Caco-2 (cell line): ENCODE measurements at regions not wholly inside any gene's neighbourhood (a gene's known extent, or its start where the extent isn't known, plus 50 kb on each side); places are given as distances from the start of the nearest gene placed in this dataset.

Source experiments
- BruUV-seq: library from RNA; stranded (reverse); fragments of 400-500 nt; replicated peaks from 2 replicates; lab custom pipeline; 2021; lab: Mats Ljungman, UMichigan
- CTCF ChIA-PET: fragments of 300-600 bp; sonication (Branson Sonifier 250); formaldehyde crosslinking; loops from one replicate; lab custom pipeline; 2022; ENCODE audit warnings: antibody characterized with exemption; lab: Charles Lee
- POLR2A ChIA-PET: fragments of 300-600 bp; sonication (Branson Sonifier 250); formaldehyde crosslinking; loops from one replicate; lab custom pipeline; 2022; ENCODE audit warnings: antibody characterized with exemption; lab: Charles Lee
- DNase-seq, 2 experiments: peaks; one replicate each; pipeline versions ENCODE4 v3.0.0 to v3.0.0-alpha.2; 2020 to 2022
- H3K27me3 ChIP-seq: replicated peaks from 2 replicates; pipeline ENCODE4 v1.6.0; 2011; ENCODE audit warnings: low read length; ENCODE audit not compliant: control insufficient read depth, insufficient read depth
- H3K36me3 ChIP-seq: 2 replicates; pipeline ENCODE4 v1.5.1; 2011; ENCODE audit warnings: low read length; ENCODE audit not compliant: control insufficient read depth, insufficient read depth
- H3K4me1 ChIP-seq: fragments of 250-450 bp; sonication (Bioruptor Pico); 2 replicates; pipeline ENCODE4 v1.5.1; 2020; ENCODE audit warnings: mild to moderate bottlenecking
- H3K4me3 ChIP-seq: 2 replicates; pipeline ENCODE4 v1.5.1; 2011; ENCODE audit warnings: low read depth, mild to moderate bottlenecking, control low read depth, low read length
- H3K9me3 ChIP-seq: fragments of 250-450 bp; sonication (Bioruptor Pico); 2 replicates; pipeline ENCODE4 v1.5.1; 2020; ENCODE audit warnings: mild to moderate bottlenecking, moderate library complexity
- H3K27ac Mint-ChIP-seq: one replicate; pipeline ENCODE4 v1.8.0; 2022; ENCODE audit warnings: mixed read lengths; ENCODE audit not compliant: unreplicated experiment
- H3K27me3 Mint-ChIP-seq: one replicate; pipeline ENCODE4 v1.8.0; 2022; ENCODE audit warnings: mixed read lengths; ENCODE audit not compliant: insufficient read depth, unreplicated experiment
- H3K36me3 Mint-ChIP-seq: one replicate; pipeline ENCODE4 v1.8.0; 2022; ENCODE audit warnings: mild to moderate bottlenecking, mixed read lengths; ENCODE audit not compliant: insufficient read depth, unreplicated experiment
- H3K4me1 Mint-ChIP-seq: one replicate; pipeline ENCODE4 v1.8.0; 2022; ENCODE audit warnings: low read depth, mixed read lengths; ENCODE audit not compliant: unreplicated experiment
- H3K4me3 Mint-ChIP-seq: one replicate; pipeline ENCODE4 v1.8.0; 2022; ENCODE audit warnings: mild to moderate bottlenecking, moderate library complexity, mixed read lengths; ENCODE audit not compliant: unreplicated experiment
- H3K9me3 Mint-ChIP-seq: one replicate; pipeline ENCODE4 v1.8.0; 2022; ENCODE audit warnings: mixed read lengths; ENCODE audit not compliant: unreplicated experiment
- intact Hi-C: fragments of 100-400 bp; cut with micrococcal nuclease; formaldehyde crosslinking; loops from one replicate; pipeline ENCODE4 v1.10.0; 2022; ENCODE audit not compliant: unreplicated experiment
- TF ChIP-seq, protein P1 (sequence below), 2 experiments: fragments of 200-600 bp in 1 of 2; IDR thresholded peaks; 1 replicate in 1 of 2; 2 replicates in 1 of 2; pipeline versions ENCODE4 v1.5.1 to v1.8.0; 2011 to 2022; ENCODE audit warnings: antibody characterized with exemption in 1 of 2, control low read depth in 1 of 2, inconsistent platforms in 1 of 2, low read depth in 1 of 2, low read length in 1 of 2, mild to moderate bottlenecking in 1 of 2, moderate library complexity in 1 of 2; ENCODE audit not compliant: insufficient read depth in 1 of 2, severe bottlenecking in 1 of 2, unreplicated experiment in 1 of 2

DNA sequence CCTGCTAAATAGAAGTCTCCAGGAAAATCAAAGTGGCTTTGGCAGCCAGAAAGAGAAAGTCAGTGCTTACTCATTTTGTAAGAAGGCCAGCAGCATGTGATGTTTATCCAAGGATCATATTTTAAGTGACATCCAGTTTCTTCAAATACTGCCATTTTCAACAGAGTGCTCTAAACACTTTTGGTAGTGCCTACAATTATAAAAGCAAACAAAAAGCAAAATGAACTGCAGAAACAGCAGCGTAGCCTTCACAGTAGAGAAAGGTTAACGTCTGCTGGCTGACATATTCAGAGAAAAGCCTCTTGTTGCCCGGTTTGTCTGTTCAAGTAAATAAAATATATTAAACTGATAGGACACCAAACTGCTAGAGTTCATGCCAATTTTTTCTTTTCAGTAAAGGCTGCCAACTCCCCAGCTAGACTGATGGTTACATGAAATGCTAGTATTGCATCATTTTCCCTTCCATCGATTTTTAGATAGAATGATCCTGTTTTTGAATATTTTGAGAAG lies 705.7 kb upstream of the SLC35B3 start:
- TF ChIP-seq, protein P1, sequence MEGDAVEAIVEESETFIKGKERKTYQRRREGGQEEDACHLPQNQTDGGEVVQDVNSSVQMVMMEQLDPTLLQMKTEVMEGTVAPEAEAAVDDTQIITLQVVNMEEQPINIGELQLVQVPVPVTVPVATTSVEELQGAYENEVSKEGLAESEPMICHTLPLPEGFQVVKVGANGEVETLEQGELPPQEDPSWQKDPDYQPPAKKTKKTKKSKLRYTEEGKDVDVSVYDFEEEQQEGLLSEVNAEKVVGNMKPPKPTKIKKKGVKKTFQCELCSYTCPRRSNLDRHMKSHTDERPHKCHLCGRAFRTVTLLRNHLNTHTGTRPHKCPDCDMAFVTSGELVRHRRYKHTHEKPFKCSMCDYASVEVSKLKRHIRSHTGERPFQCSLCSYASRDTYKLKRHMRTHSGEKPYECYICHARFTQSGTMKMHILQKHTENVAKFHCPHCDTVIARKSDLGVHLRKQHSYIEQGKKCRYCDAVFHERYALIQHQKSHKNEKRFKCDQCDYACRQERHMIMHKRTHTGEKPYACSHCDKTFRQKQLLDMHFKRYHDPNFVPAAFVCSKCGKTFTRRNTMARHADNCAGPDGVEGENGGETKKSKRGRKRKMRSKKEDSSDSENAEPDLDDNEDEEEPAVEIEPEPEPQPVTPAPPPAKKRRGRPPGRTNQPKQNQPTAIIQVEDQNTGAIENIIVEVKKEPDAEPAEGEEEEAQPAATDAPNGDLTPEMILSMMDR (IDR thresholded peaks at IDR 0.05; ENCODE audit: insufficient read depth in 1 of 2, low read depth in 1 of 2, low read length in 1 of 2, severe bottlenecking in 1 of 2, unreplicated experiment in 1 of 2) = no peak
- no peak for DNase-seq
- Mint-ChIP-seq H3K4me3 (no peak overlapping the region), H3K4me1 (peaks cover 7% of the 10 kb centered on the region), H3K27me3 (peaks cover 2% of the 10 kb centered on the region), H3K27ac (no peak overlapping the region), H3K9me3 (peaks cover 21% of the 10 kb centered on the region), H3K36me3 (no peaks in the 10 kb centered on the region)
- H3K4me1 ChIP-seq = no peaks in the 10 kb centered on the region; the same call in 1 of the 2 replicates
- POLR2A ChIA-PET = no interaction called here
- H3K27me3 ChIP-seq = no peaks in the 10 kb centered on the region
- H3K36me3 ChIP-seq = no peaks in the 10 kb centered on the region
- no peak overlapping the region for H3K4me3 ChIP-seq
- BruUV-seq = no TSS peak
- intact Hi-C loops = no loop called here
- no peaks in the 10 kb centered on the region for H3K9me3 ChIP-seq
- CTCF ChIA-PET = no interaction called here

DNA sequence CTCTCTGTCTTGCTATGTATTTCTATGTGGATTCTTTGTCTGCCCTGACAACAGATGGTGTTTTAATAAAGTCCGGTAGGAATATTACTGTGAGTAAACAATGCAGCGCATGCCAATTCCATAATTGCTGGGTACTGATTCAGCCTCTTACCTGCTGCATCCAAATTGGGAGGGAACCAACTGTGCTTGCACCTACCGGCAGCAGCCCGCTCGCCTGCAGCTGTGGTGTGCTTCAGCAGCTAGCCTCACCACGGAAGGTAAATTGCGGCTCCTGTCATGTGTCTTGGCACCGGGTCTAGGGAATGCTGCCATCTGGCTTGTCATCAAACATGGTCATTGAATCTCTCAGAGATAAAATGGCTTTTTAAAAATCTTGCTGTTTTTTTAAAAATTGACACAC lies 704.8 kb upstream of the SLC35B3 start:
- H3K9me3 Mint-ChIP-seq = peaks cover 19% of the 10 kb centered on the region
- H3K4me3 ChIP-seq = no peak overlapping the region
- no peak overlapping the region for H3K4me3 Mint-ChIP-seq
- intact Hi-C loops = no loop called here
- peaks cover 2% of the 10 kb centered on the region for H3K27me3 Mint-ChIP-seq
- TF ChIP-seq, protein P1 (IDR thresholded peaks at IDR 0.05; ENCODE audit: insufficient read depth in 1 of 2, low read depth in 1 of 2, low read length in 1 of 2, severe bottlenecking in 1 of 2, unreplicated experiment in 1 of 2) = no peak
- H3K4me1 Mint-ChIP-seq = peaks cover 7% of the 10 kb centered on the region
- ChIA-PET CTCF (no interaction called here), POLR2A (no interaction called here)
- no peaks in the 10 kb centered on the region for H3K36me3 Mint-ChIP-seq
- H3K9me3 ChIP-seq = no peaks in the 10 kb centered on the region
- H3K36me3 ChIP-seq = no peaks in the 10 kb centered on the region
- no TSS peak for BruUV-seq
- no peaks in the 10 kb centered on the region; the same call in 1 of the 2 replicates for H3K4me1 ChIP-seq
- H3K27ac Mint-ChIP-seq = no peak overlapping the region
- DNase-seq = no peak
- H3K27me3 ChIP-seq = no peaks in the 10 kb centered on the region

DNA sequence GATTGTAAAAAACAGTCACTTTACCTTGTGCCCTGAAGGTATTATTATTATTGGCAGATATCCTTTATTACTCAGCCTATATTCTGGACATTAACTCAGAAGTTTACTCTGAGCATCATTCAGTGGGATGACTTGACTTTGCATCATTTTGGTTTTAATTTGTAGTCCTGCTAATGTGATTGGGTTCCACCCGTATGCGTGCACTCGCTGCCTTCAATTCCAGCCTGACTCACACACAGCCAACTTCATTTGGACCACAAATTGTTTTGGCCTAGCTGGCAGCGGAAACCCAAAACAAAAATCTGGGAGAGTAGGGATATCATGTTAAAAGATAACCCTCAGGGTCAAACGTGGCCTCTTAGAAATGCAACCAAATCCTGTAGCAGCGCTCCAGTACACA lies 704.4 kb upstream of the SLC35B3 start:
- TF ChIP-seq, protein P1 (IDR thresholded peaks at IDR 0.05; ENCODE audit: insufficient read depth in 1 of 2, low read depth in 1 of 2, low read length in 1 of 2, severe bottlenecking in 1 of 2, unreplicated experiment in 1 of 2) = no peak
- H3K9me3 Mint-ChIP-seq = peaks cover 15% of the 10 kb centered on the region
- ChIA-PET POLR2A (no interaction called here), CTCF (no interaction called here)
- no peaks in the 10 kb centered on the region for H3K9me3 ChIP-seq
- no peaks in the 10 kb centered on the region for H3K36me3 ChIP-seq
- H3K27ac Mint-ChIP-seq = no peak overlapping the region
- no peaks in the 10 kb centered on the region; the same call in 1 of the 2 replicates for H3K4me1 ChIP-seq
- H3K4me1 Mint-ChIP-seq = peaks cover 7% of the 10 kb centered on the region
- intact Hi-C loops = no loop called here
- no peak overlapping the region for H3K4me3 ChIP-seq
- BruUV-seq = no TSS peak
- no peak overlapping the region for H3K4me3 Mint-ChIP-seq
- no peaks in the 10 kb centered on the region for H3K36me3 Mint-ChIP-seq
- H3K27me3 Mint-ChIP-seq = peaks cover 2% of the 10 kb centered on the region
- DNase-seq = no peak
- no peaks in the 10 kb centered on the region for H3K27me3 ChIP-seq
